Glomerular visceral epithelial cell (primary cell): ENCODE measurements at regions not wholly inside any gene's neighbourhood (a gene's known extent, or its start where the extent isn't known, plus 50 kb on each side); places are given as distances from the start of the nearest gene placed in this dataset.
A peak's percentile ranks its signal among the peaks of the same experiment; 100 is the strongest.

ENCODE experiments used
- DNase-seq: peaks from one replicate; pipeline ENCODE4 v3.0.0-alpha.2; 2016; ENCODE audit errors: extremely low spot score

- DNase-seq = no peak
Measured at GRCh38 chr7:15857026-15857425, 170.5 kb upstream of the MEOX2 start.

GRCh38 chr7:15856311-15856710 is 169.8 kb upstream of the MEOX2 start:
- no peak for DNase-seq

GRCh38 chr7:15855525-15856109 is 169.1 kb upstream of the MEOX2 start:
- DNase-seq = no peak

GRCh38 chr7:15854841-15855524 is 168.5 kb upstream of the MEOX2 start:
- no peak for DNase-seq

- peak; percentile 31 for DNase-seq
Measured at GRCh38 chr7:15853832-15854470, 167.5 kb upstream of the MEOX2 start.

GRCh38 chr7:15851201-15851600 is 164.7 kb upstream of the MEOX2 start:
- no peak for DNase-seq

GRCh38 chr7:15848901-15849300 is 162.4 kb upstream of the MEOX2 start:
- no peak for DNase-seq

GRCh38 chr7:15848362-15848761 is 161.9 kb upstream of the MEOX2 start:
- DNase-seq = no peak

GRCh38 chr7:15845868-15846267 is 159.4 kb upstream of the MEOX2 start:
- DNase-seq = no peak

- DNase-seq = no peak
Measured at GRCh38 chr7:15845461-15845860, 159.0 kb upstream of the MEOX2 start.

- DNase-seq = peak; percentile 55
Measured at GRCh38 chr7:15839416-15840100, 153.1 kb upstream of the MEOX2 start.

GRCh38 chr7:15838265-15838664 is 151.8 kb upstream of the MEOX2 start:
- DNase-seq = no peak

- DNase-seq = no peak
Measured at GRCh38 chr7:15837306-15837950, 150.9 kb upstream of the MEOX2 start.

GRCh38 chr7:15836651-15837050 is 150.2 kb upstream of the MEOX2 start:
- DNase-seq = no peak

- peak; percentile 7 for DNase-seq
Measured at GRCh38 chr7:15836041-15836440, 149.6 kb upstream of the MEOX2 start.

GRCh38 chr7:15834446-15834845 is 148.0 kb upstream of the MEOX2 start:
- DNase-seq = no peak

- DNase-seq = no peak
Measured at GRCh38 chr7:15832996-15833395, 146.5 kb upstream of the MEOX2 start.

- no peak for DNase-seq
Measured at GRCh38 chr7:15831606-15832005, 145.1 kb upstream of the MEOX2 start.

GRCh38 chr7:15829691-15830090 is 143.2 kb upstream of the MEOX2 start:
- DNase-seq = no peak

GRCh38 chr7:15828881-15829280 is 142.4 kb upstream of the MEOX2 start:
- DNase-seq = no peak

GRCh38 chr7:15821484-15822427 is 135.3 kb upstream of the MEOX2 start:
- no peak for DNase-seq
